ENCODE measurements at regions not wholly inside any gene's neighbourhood (a gene's known extent, or its start where the extent isn't known, plus 50 kb on each side); places are given as distances from the start of the nearest gene placed in this dataset.

DNA sequence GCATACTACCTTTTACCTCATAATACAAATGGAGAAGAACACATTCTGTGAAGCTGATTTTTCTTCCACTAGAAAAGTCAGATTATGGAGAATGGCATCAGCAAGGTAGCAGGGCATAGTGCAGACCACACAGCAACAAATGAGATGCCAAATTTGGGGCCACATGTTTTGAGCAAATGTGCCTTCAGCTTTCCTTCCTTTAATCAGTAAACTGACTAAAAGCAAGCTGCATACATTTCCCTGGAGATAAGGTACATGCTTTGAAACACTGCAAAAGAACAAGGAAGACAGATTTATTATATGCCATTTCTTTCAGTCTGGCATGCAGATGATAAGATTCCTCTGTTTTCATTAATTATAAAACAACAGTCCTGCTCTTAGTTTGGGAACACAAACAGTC is 67.1 kb upstream of the GUCY1A1 start:
- no peak for DNase-seq (ENCODE audit: extremely low read depth, low read depth)
- no peak for TF ChIP-seq CTCF (IDR thresholded peaks at IDR 0.05; ENCODE audit: low read depth, low read length)

GRCh38 chr4:155599085-155599484 is 67.6 kb upstream of the GUCY1A1 start:
- no peak for DNase-seq (ENCODE audit: extremely low read depth, low read depth)

GRCh38 chr4:155597933-155598451 is 68.7 kb upstream of the GUCY1A1 start:
- TF ChIP-seq CTCF (IDR thresholded peaks at IDR 0.05; ENCODE audit: low read depth, low read length) = no peak
- no peak for DNase-seq (ENCODE audit: extremely low read depth, low read depth)

More at GRCh38 chr4:155599085-155599484, 67.6 kb upstream of the GUCY1A1 start:
- no peak for TF ChIP-seq CTCF (IDR thresholded peaks at IDR 0.05; ENCODE audit: low read depth, low read length)

DNA sequence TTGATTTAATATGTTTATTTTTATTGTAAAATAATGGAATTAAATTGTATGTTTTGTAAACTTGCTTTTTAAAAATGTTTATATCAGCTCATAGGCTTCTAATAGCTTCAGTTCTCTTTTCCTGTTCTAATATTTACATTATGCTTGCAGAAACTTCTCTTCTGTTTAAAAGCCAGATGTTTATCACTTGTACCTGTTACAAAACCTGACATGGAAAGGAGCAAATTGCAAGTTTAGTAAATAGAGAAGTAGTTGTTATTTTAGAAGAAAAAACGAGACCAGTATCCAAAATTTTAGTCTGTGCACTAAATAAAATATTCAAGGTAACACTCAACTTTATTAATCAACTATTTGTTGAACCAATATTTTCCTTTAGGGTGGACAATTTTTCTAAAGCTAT is 69.4 kb upstream of the GUCY1A1 start:
- DNase-seq (ENCODE audit: extremely low read depth, low read depth) = no peak
- TF ChIP-seq CTCF (IDR thresholded peaks at IDR 0.05; ENCODE audit: low read depth, low read length) = no peak

DNA sequence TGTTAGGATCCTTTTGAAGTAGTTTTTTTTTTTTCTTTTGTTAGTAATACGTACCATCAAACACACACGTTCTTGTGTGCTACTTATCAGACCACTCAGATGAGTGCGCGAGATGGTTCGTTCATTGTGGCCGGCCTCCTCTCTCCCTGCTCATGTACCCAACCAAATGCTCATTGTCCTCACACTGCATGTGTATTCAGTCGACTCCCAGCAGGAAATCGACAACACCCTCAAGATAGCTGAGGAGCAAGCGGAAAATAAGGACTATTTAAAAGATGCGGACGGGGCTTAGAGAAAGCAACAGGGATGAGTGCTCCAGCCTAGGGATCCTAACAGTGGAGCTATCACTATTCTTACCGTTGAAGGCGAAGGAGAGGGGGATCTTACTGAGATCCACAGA is 72.9 kb upstream of the GUCY1A1 start:
- no peak for DNase-seq (ENCODE audit: extremely low read depth, low read depth)
- TF ChIP-seq CTCF (IDR thresholded peaks at IDR 0.05; ENCODE audit: low read depth, low read length) = no peak

DNA sequence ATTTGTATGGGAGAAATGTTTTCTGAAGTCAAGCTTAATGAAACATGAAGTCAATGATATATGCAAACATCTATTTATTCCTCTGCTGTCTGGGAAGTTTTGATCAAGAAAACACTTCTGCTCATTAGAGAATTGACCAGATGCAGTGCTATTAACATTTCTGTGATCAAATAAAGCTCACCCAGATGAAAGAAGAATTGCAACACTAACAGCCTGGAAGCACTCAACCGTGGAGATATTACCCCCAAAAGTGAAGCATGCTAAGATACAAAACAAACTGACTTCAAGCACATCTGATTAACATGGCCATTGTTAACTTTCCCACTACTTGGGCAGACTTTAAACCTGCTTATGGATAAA is 73.7 kb upstream of the GUCY1A1 start:
- no peak for TF ChIP-seq CTCF (IDR thresholded peaks at IDR 0.05; ENCODE audit: low read depth, low read length)
- peak; percentile 20 for DNase-seq (ENCODE audit: extremely low read depth, low read depth)

DNA sequence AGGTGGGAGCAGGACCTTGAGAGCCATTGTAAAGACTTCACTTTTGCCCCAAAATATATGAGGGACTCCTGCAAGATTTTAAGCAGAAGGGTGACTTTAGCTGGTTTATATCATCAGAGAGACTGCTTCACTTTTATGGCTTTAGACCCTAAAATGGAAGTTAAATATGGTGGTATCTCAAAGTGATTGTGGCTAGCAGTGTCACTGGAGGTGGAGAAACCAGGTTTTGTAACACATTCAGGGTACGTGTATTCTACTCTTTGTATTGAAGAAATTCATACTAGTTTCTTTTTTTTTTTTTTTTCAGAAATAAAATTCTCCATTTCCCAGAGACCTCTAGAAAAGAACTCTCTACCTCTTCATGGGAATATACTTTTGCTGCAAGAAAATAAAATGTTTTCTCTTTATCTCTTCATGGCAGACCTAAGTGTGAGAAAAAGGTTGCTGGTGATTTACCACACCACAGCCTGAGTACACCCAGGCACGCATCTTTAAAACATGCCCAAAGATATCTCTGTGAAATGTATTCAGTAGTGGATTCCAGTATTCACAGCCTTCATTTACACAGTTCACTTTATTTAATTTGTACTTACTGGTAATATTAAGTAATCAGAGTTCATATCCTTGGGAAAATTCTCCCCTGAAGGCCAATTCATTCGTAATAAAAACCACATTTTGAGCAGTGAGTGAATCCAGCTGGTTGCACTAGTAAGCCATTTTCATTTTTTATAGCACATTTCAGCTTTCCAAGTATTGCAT is 74.3 kb upstream of the GUCY1A1 start:
- no peak for TF ChIP-seq CTCF (IDR thresholded peaks at IDR 0.05; ENCODE audit: low read depth, low read length)
- DNase-seq (ENCODE audit: extremely low read depth, low read depth) = peak; percentile 83
